ENCODE measurements at regions not wholly inside any gene's neighbourhood (a gene's known extent, or its start where the extent isn't known, plus 50 kb on each side); places are given as distances from the start of the nearest gene placed in this dataset.

DNA sequence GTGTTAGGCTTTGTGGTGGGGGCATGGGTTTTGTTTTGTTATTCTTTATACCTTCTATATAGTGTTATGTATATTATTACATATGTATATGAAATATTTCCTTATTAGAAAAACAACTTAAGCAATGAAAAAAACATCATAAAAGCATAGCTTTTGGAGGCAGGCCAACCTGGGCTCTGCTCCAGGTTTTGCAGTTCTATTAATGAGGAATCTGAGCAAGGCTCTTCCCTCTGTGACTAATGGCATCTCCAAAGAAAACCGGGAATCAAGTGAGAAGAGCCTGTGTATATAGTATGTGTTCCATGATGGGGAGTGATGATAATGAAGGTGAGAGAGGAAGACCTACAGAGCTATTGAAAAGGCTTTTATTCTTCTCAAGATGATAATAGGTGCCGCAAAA, 291.1 kb downstream of the CLIC5 start:
- H3K27ac ChIP-seq (ENCODE audit: low read depth in 2 of 2, low read length in 2 of 2), result no peak overlapping the region
- no peak overlapping the region for H3K4me3 ChIP-seq (ENCODE audit: low read length in 3 of 3)
- no peaks in the 10 kb centered on the region for H3K27me3 ChIP-seq (ENCODE audit: control insufficient read depth, insufficient read depth, low read length)
- TF ChIP-seq, protein P1, sequence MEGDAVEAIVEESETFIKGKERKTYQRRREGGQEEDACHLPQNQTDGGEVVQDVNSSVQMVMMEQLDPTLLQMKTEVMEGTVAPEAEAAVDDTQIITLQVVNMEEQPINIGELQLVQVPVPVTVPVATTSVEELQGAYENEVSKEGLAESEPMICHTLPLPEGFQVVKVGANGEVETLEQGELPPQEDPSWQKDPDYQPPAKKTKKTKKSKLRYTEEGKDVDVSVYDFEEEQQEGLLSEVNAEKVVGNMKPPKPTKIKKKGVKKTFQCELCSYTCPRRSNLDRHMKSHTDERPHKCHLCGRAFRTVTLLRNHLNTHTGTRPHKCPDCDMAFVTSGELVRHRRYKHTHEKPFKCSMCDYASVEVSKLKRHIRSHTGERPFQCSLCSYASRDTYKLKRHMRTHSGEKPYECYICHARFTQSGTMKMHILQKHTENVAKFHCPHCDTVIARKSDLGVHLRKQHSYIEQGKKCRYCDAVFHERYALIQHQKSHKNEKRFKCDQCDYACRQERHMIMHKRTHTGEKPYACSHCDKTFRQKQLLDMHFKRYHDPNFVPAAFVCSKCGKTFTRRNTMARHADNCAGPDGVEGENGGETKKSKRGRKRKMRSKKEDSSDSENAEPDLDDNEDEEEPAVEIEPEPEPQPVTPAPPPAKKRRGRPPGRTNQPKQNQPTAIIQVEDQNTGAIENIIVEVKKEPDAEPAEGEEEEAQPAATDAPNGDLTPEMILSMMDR (IDR thresholded peaks at IDR 0.05; ENCODE audit: borderline replicate concordance, extremely low read depth, insufficient read depth), result no peak
- H3K9ac ChIP-seq (ENCODE audit: low read length in 3 of 3), result no peak overlapping the region
- intact Hi-C loops (cut with DNase I), result no loop called here
- H3K9me3 ChIP-seq (ENCODE audit: control insufficient read depth in 2 of 3, insufficient read depth in 1 of 3, low read length in 3 of 3), result no peaks in the 10 kb centered on the region
- no peaks in the 10 kb centered on the region for H3K4me1 ChIP-seq (ENCODE audit: control insufficient read depth in 2 of 3, insufficient read depth in 2 of 3, low read depth in 1 of 3, low read length in 3 of 3)
- H3K36me3 ChIP-seq (ENCODE audit: control insufficient read depth in 2 of 3, insufficient read depth in 3 of 3, low read length in 3 of 3), result no peaks in the 10 kb centered on the region
- DNase-seq (peak in 4 of 5 donors; percentile 30 to 87 (median 68)), FAIRE-seq (no peak)

DNA sequence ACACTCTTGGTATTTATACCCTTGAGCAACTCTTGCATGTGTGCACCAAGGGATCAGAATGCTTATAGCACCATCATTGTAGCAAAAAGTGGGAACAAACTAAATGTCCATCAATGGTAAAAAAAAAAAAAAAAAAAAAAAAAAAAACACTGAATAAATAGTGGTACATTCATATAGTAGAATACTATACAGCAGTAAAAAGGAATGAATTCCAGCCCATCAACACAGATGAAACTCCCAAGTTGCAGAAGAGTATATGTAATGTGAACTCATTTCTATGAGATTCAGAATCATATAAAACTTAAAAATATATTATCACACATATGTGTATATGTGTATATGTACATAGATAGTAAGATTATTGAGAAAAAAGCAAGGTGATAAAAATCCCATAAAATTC, 291.6 kb downstream of the CLIC5 start:
- Histone ChIP-seq H3K27me3 (ENCODE audit: control insufficient read depth, insufficient read depth, low read length) (no peaks in the 10 kb centered on the region), H3K36me3 (ENCODE audit: control insufficient read depth in 2 of 3, insufficient read depth in 3 of 3, low read length in 3 of 3) (no peaks in the 10 kb centered on the region), H3K9me3 (ENCODE audit: control insufficient read depth in 2 of 3, insufficient read depth in 1 of 3, low read length in 3 of 3) (no peaks in the 10 kb centered on the region), H3K4me1 (ENCODE audit: control insufficient read depth in 2 of 3, insufficient read depth in 2 of 3, low read depth in 1 of 3, low read length in 3 of 3) (no peaks in the 10 kb centered on the region), H3K9ac (ENCODE audit: low read length in 3 of 3) (no peak overlapping the region), H3K4me3 (ENCODE audit: low read length in 3 of 3) (no peak overlapping the region), H3K27ac (ENCODE audit: low read depth in 2 of 2, low read length in 2 of 2) (no peak overlapping the region)
- TF ChIP-seq, protein P1 (IDR thresholded peaks at IDR 0.05; ENCODE audit: borderline replicate concordance, extremely low read depth, insufficient read depth), result no peak
- DNase-seq (no peak), FAIRE-seq (no peak)
- intact Hi-C loops (cut with DNase I), result no loop called here

DNA sequence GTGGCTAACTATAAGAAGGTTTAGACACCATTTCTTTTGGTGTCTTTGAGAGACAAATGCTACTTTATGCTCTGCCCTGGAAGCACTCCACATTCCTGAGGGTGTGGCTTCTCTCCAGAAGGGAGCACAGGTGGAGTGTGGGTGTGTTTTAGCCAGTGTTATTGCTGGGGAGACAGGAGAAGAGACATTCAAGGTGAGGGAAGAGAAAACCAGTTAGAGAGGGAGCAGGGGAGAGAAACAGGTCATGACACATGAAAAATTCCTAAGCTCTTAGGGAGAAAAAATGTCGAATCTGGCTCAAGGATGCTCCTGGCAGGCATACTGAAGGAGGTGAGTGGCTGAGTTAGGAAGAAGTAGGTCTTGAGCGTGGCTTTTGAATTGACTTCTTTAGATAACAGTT, 292.8 kb downstream of the CLIC5 start:
- FAIRE-seq, result no peak
- H3K27me3 ChIP-seq (ENCODE audit: control insufficient read depth, insufficient read depth, low read length), result no peaks in the 10 kb centered on the region
- H3K9me3 ChIP-seq (ENCODE audit: control insufficient read depth in 2 of 3, insufficient read depth in 1 of 3, low read length in 3 of 3), result no peaks in the 10 kb centered on the region
- TF ChIP-seq, protein P1 (IDR thresholded peaks at IDR 0.05; ENCODE audit: borderline replicate concordance, extremely low read depth, insufficient read depth), result no peak
- DNase-seq, result no peak
- no peak overlapping the region for H3K27ac ChIP-seq (ENCODE audit: low read depth in 2 of 2, low read length in 2 of 2)
- H3K4me1 ChIP-seq (ENCODE audit: control insufficient read depth in 2 of 3, insufficient read depth in 2 of 3, low read depth in 1 of 3, low read length in 3 of 3), result no peaks in the 10 kb centered on the region
- intact Hi-C loops (cut with DNase I), result no loop called here
- no peak overlapping the region for H3K4me3 ChIP-seq (ENCODE audit: low read length in 3 of 3)
- no peaks in the 10 kb centered on the region for H3K36me3 ChIP-seq (ENCODE audit: control insufficient read depth in 2 of 3, insufficient read depth in 3 of 3, low read length in 3 of 3)
- no peak overlapping the region for H3K9ac ChIP-seq (ENCODE audit: low read length in 3 of 3)

DNA sequence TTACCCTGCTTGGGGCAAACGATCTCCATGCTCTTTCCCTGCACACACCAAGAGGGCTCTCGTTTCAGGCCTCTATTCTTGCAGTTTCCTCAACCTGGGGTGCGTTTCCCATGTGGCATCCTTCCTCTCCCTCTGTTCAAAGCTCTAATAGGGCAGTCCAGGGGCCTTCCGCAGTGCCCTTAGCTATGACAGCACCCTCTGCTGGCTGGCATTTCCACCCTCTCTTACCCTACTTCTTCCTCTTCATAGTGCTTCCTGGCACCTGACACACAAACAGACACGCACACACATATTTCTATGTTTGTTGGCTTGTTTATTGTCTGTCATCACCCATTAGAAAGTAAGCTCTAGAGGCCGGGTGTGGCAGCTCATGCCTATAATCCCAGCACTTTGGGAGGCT, 294.0 kb downstream of the CLIC5 start:
- FAIRE-seq (no peak), DNase-seq (no peak)
- H3K4me3 ChIP-seq (ENCODE audit: low read length in 3 of 3), result no peak overlapping the region
- no peaks in the 10 kb centered on the region for H3K36me3 ChIP-seq (ENCODE audit: control insufficient read depth in 2 of 3, insufficient read depth in 3 of 3, low read length in 3 of 3)
- H3K4me1 ChIP-seq (ENCODE audit: control insufficient read depth in 2 of 3, insufficient read depth in 2 of 3, low read depth in 1 of 3, low read length in 3 of 3), result no peaks in the 10 kb centered on the region
- H3K27me3 ChIP-seq (ENCODE audit: control insufficient read depth, insufficient read depth, low read length), result no peaks in the 10 kb centered on the region
- intact Hi-C loops (cut with DNase I), result no loop called here
- TF ChIP-seq, protein P1 (IDR thresholded peaks at IDR 0.05; ENCODE audit: borderline replicate concordance, extremely low read depth, insufficient read depth), result no peak
- H3K27ac ChIP-seq (ENCODE audit: low read depth in 2 of 2, low read length in 2 of 2), result no peak overlapping the region
- no peak overlapping the region for H3K9ac ChIP-seq (ENCODE audit: low read length in 3 of 3)
- H3K9me3 ChIP-seq (ENCODE audit: control insufficient read depth in 2 of 3, insufficient read depth in 1 of 3, low read length in 3 of 3), result no peaks in the 10 kb centered on the region

Data from kidney (tissue), 13 donors.